Kidney epithelial cell (primary cell): ENCODE measurements at regions not wholly inside any gene's neighbourhood (a gene's known extent, or its start where the extent isn't known, plus 50 kb on each side); places are given as distances from the start of the nearest gene placed in this dataset.

Experiments
- DNase-seq: peaks from one replicate; pipeline ENCODE4 v3.0.0-alpha.2; 2010; ENCODE audit warnings: low read depth
- H3K27me3 ChIP-seq: 2 replicates; pipeline ENCODE4 v1.6.0; 2011; ENCODE audit warnings: low read length; ENCODE audit not compliant: control insufficient read depth, insufficient read depth
- H3K36me3 ChIP-seq: 2 replicates; pipeline ENCODE4 v1.5.1; 2011; ENCODE audit warnings: low read length; ENCODE audit not compliant: control insufficient read depth, insufficient read depth
- H3K4me3 ChIP-seq: 2 replicates; pipeline ENCODE4 v1.5.1; 2011; ENCODE audit warnings: low read depth, mild to moderate bottlenecking, control low read depth, low read length
- CTCF ChIP-seq: IDR thresholded peaks from 2 replicates; pipeline ENCODE4 v1.5.1; 2011; ENCODE audit warnings: mild to moderate bottlenecking, moderate library complexity, low read length, control low read depth, inconsistent platforms; ENCODE audit not compliant: insufficient read depth, poor library complexity, severe bottlenecking

GRCh38 chr3:81958972-81959640 is 197.7 kb upstream of the GBE1 start:
- no peaks in the 10 kb centered on the region for H3K27me3 ChIP-seq
- TF ChIP-seq CTCF, result no peak
- no peak overlapping the region for H3K4me3 ChIP-seq
- DNase-seq, result no peak
- H3K36me3 ChIP-seq, result no peaks in the 10 kb centered on the region

- H3K27me3 ChIP-seq, result no peaks in the 10 kb centered on the region
- H3K4me3 ChIP-seq, result no peak overlapping the region
- no peaks in the 10 kb centered on the region for H3K36me3 ChIP-seq
- no peak for DNase-seq
- no peak for TF ChIP-seq CTCF
Observed at GRCh38 chr3:81955878-81956277, 194.4 kb upstream of the GBE1 start.

- no peaks in the 10 kb centered on the region for H3K36me3 ChIP-seq
- TF ChIP-seq CTCF, result no peak
- H3K27me3 ChIP-seq, result no peaks in the 10 kb centered on the region
- no peak for DNase-seq
- no peak overlapping the region for H3K4me3 ChIP-seq
Observed at GRCh38 chr3:81953111-81953510, 191.7 kb upstream of the GBE1 start.

GRCh38 chr3:81952141-81952540 is 190.7 kb upstream of the GBE1 start:
- Histone ChIP-seq H3K27me3 (no peaks in the 10 kb centered on the region), H3K36me3 (no peaks in the 10 kb centered on the region), H3K4me3 (no peak overlapping the region)
- no peak for DNase-seq
- no peak for TF ChIP-seq CTCF

- DNase-seq, result no peak
- no peaks in the 10 kb centered on the region for H3K27me3 ChIP-seq
- H3K4me3 ChIP-seq, result no peak overlapping the region
- no peaks in the 10 kb centered on the region for H3K36me3 ChIP-seq
- no peak for TF ChIP-seq CTCF
Observed at GRCh38 chr3:81951636-81952035, 190.2 kb upstream of the GBE1 start.

GRCh38 chr3:81951106-81951505 is 189.7 kb upstream of the GBE1 start:
- no peak for DNase-seq
- H3K27me3 ChIP-seq, result no peaks in the 10 kb centered on the region
- no peaks in the 10 kb centered on the region for H3K36me3 ChIP-seq
- no peak overlapping the region for H3K4me3 ChIP-seq
- no peak for TF ChIP-seq CTCF
